ENCODE measurements at regions not wholly inside any gene's neighbourhood (a gene's known extent, or its start where the extent isn't known, plus 50 kb on each side); places are given as distances from the start of the nearest gene placed in this dataset.

GRCh38 chr16:51759329-51759728 is 608.3 kb upstream of the SALL1 start:
- no peaks in the 10 kb centered on the region for H3K36me3 Mint-ChIP-seq (ENCODE audit: low read depth)
- H3K27me3 Mint-ChIP-seq (ENCODE audit: low read depth): peaks cover 49% of the 10 kb centered on the region
- DNase-seq (ENCODE audit: low spot score): no peak
- no peak for TF ChIP-seq CTCF (IDR thresholded peaks at IDR 0.05)
- H3K4me3 Mint-ChIP-seq (ENCODE audit: unreplicated experiment): no peak overlapping the region
- no peak overlapping the region for H3K27ac Mint-ChIP-seq (ENCODE audit: unreplicated experiment)
- no peaks in the 10 kb centered on the region for H3K9me3 Mint-ChIP-seq (ENCODE audit: low read depth)
- H3K4me1 Mint-ChIP-seq (ENCODE audit: low read depth): peaks cover 8% of the 10 kb centered on the region

GRCh38 chr16:51757921-51758479 is 606.9 kb upstream of the SALL1 start:
- Mint-ChIP-seq H3K27ac (ENCODE audit: unreplicated experiment) (no peak overlapping the region), H3K27me3 (ENCODE audit: low read depth) (peaks cover 39% of the 10 kb centered on the region), H3K4me3 (ENCODE audit: unreplicated experiment) (no peak overlapping the region), H3K4me1 (ENCODE audit: low read depth) (peaks cover 8% of the 10 kb centered on the region), H3K36me3 (ENCODE audit: low read depth) (no peaks in the 10 kb centered on the region), H3K9me3 (ENCODE audit: low read depth) (no peaks in the 10 kb centered on the region)
- DNase-seq (ENCODE audit: low spot score): no peak
- TF ChIP-seq CTCF (IDR thresholded peaks at IDR 0.05): no peak

- no peak overlapping the region for H3K4me3 Mint-ChIP-seq (ENCODE audit: unreplicated experiment)
- no peak for TF ChIP-seq CTCF (IDR thresholded peaks at IDR 0.05)
- H3K27ac Mint-ChIP-seq (ENCODE audit: unreplicated experiment): no peak overlapping the region
- H3K27me3 Mint-ChIP-seq (ENCODE audit: low read depth): peaks cover 38% of the 10 kb centered on the region
- DNase-seq (ENCODE audit: low spot score): no peak
- H3K4me1 Mint-ChIP-seq (ENCODE audit: low read depth): peaks cover 8% of the 10 kb centered on the region
- no peaks in the 10 kb centered on the region for H3K36me3 Mint-ChIP-seq (ENCODE audit: low read depth)
- H3K9me3 Mint-ChIP-seq (ENCODE audit: low read depth): no peaks in the 10 kb centered on the region
Observed at GRCh38 chr16:51757505-51757904, 606.4 kb upstream of the SALL1 start.

- TF ChIP-seq CTCF (IDR thresholded peaks at IDR 0.05): no peak
- peaks cover 35% of the 10 kb centered on the region for H3K27me3 Mint-ChIP-seq (ENCODE audit: low read depth)
- H3K36me3 Mint-ChIP-seq (ENCODE audit: low read depth): no peaks in the 10 kb centered on the region
- no peak for DNase-seq (ENCODE audit: low spot score)
- no peaks in the 10 kb centered on the region for H3K9me3 Mint-ChIP-seq (ENCODE audit: low read depth)
- no peak overlapping the region for H3K27ac Mint-ChIP-seq (ENCODE audit: unreplicated experiment)
- H3K4me3 Mint-ChIP-seq (ENCODE audit: unreplicated experiment): no peak overlapping the region
- H3K4me1 Mint-ChIP-seq (ENCODE audit: low read depth): peaks cover 4% of the 10 kb centered on the region
Observed at GRCh38 chr16:51757124-51757470, 606.0 kb upstream of the SALL1 start.

- TF ChIP-seq CTCF (IDR thresholded peaks at IDR 0.05): no peak
- no peak overlapping the region for H3K27ac Mint-ChIP-seq (ENCODE audit: unreplicated experiment)
- no peak overlapping the region for H3K4me3 Mint-ChIP-seq (ENCODE audit: unreplicated experiment)
- H3K4me1 Mint-ChIP-seq (ENCODE audit: low read depth): no peaks in the 10 kb centered on the region
- H3K27me3 Mint-ChIP-seq (ENCODE audit: low read depth): peaks cover 30% of the 10 kb centered on the region
- no peaks in the 10 kb centered on the region for H3K36me3 Mint-ChIP-seq (ENCODE audit: low read depth)
- no peak for DNase-seq (ENCODE audit: low spot score)
- H3K9me3 Mint-ChIP-seq (ENCODE audit: low read depth): no peaks in the 10 kb centered on the region
Observed at GRCh38 chr16:51756447-51757123, 605.5 kb upstream of the SALL1 start.

Data from chondrocyte (in vitro differentiated cells).